H9 (cell line): ENCODE measurements at regions not wholly inside any gene's neighbourhood (a gene's known extent, or its start where the extent isn't known, plus 50 kb on each side); places are given as distances from the start of the nearest gene placed in this dataset.

ENCODE experiments used
- DNase-seq: peaks from one replicate; pipeline ENCODE4 v3.0.0-alpha.2; 2017
- H2AFZ ChIP-seq: one replicate; pipeline ENCODE4 v1.6.1; 2013; ENCODE audit warnings: mild to moderate bottlenecking, low read length, control low read depth, moderate library complexity
- H2AK5ac ChIP-seq: 2 replicates; pipeline ENCODE4 v1.6.1; 2013; ENCODE audit warnings: low read length, control low read depth, mixed read lengths; ENCODE audit not compliant: insufficient read length
- H2BK120ac ChIP-seq: one replicate; pipeline ENCODE4 v1.6.1; 2013; ENCODE audit warnings: low read depth, mild to moderate bottlenecking, low read length, control low read depth, inconsistent platforms; ENCODE audit not compliant: poor library complexity, severe bottlenecking
- H2BK12ac ChIP-seq: 2 replicates; pipeline ENCODE4 v1.6.1; 2013; ENCODE audit warnings: low read length, control low read depth, mixed read lengths, low read depth; ENCODE audit not compliant: insufficient read length
- H2BK15ac ChIP-seq: 2 replicates; pipeline ENCODE4 v1.6.1; 2013; ENCODE audit warnings: low read depth, low read length, control low read depth
- H2BK20ac ChIP-seq: one replicate; pipeline ENCODE4 v1.6.1; 2013; ENCODE audit warnings: low read depth, mild to moderate bottlenecking, low read length, control low read depth, inconsistent platforms; ENCODE audit not compliant: poor library complexity, severe bottlenecking
- H2BK5ac ChIP-seq: 2 replicates; pipeline ENCODE4 v1.6.1; 2013; ENCODE audit warnings: low read length, control low read depth, mixed read lengths; ENCODE audit not compliant: insufficient read length
- H3K14ac ChIP-seq: 2 replicates; pipeline ENCODE4 v1.6.1; 2013; ENCODE audit warnings: low read length, control low read depth; ENCODE audit not compliant: insufficient read depth
- H3K18ac ChIP-seq: 2 replicates; pipeline ENCODE4 v1.6.1; 2013; ENCODE audit warnings: low read depth, mild to moderate bottlenecking, mixed read lengths, low read length, control low read depth; ENCODE audit not compliant: insufficient read length
- H3K23ac ChIP-seq: 2 replicates; pipeline ENCODE4 v1.6.1; 2013; ENCODE audit warnings: low read length, control low read depth, mixed read lengths, low read depth; ENCODE audit not compliant: insufficient read length
- H3K23me2 ChIP-seq: 2 replicates; pipeline ENCODE4 v1.6.1; 2013; ENCODE audit warnings: low read depth, mild to moderate bottlenecking, mixed read lengths, low read length, control low read depth; ENCODE audit not compliant: insufficient read length, poor library complexity, severe bottlenecking
- H3K27ac ChIP-seq: 2 replicates; pipeline ENCODE4 v1.5.1; 2013; ENCODE audit warnings: low read length, control low read depth, mixed read lengths, low read depth; ENCODE audit not compliant: insufficient read length
- H3K27me3 ChIP-seq: 2 replicates; pipeline ENCODE4 v1.6.1; 2013; ENCODE audit warnings: low read length, control low read depth, inconsistent platforms; ENCODE audit not compliant: insufficient read depth
- H3K4ac ChIP-seq: 2 replicates; pipeline ENCODE4 v1.6.1; 2013; ENCODE audit warnings: low read depth, mild to moderate bottlenecking, control low read depth, inconsistent platforms, low read length, moderate library complexity
- H3K4me1 ChIP-seq: 2 replicates; pipeline ENCODE4 v1.6.1; 2013; ENCODE audit warnings: low read length, control low read depth, inconsistent platforms; ENCODE audit not compliant: insufficient read depth
- H3K4me2 ChIP-seq: 2 replicates; pipeline ENCODE4 v1.6.1; 2013; ENCODE audit warnings: low read length, control low read depth, mixed read lengths; ENCODE audit not compliant: insufficient read length, insufficient read depth
- H3K56ac ChIP-seq: 2 replicates; pipeline ENCODE4 v1.6.1; 2013; ENCODE audit warnings: low read depth, mild to moderate bottlenecking, mixed read lengths, low read length, control low read depth; ENCODE audit not compliant: insufficient read length
- H3K79me1 ChIP-seq: 2 replicates; pipeline ENCODE4 v1.6.1; 2013; ENCODE audit warnings: low read depth, mild to moderate bottlenecking, moderate library complexity, low read length, control low read depth, inconsistent platforms; ENCODE audit not compliant: insufficient read depth, poor library complexity, severe bottlenecking
- H3K79me2 ChIP-seq: 2 replicates; pipeline ENCODE4 v1.6.1; 2013; ENCODE audit warnings: low read length, control low read depth, inconsistent platforms; ENCODE audit not compliant: insufficient read depth
- H3K9ac ChIP-seq: 2 replicates; pipeline ENCODE4 v1.6.1; 2013; ENCODE audit warnings: low read length, control low read depth, mixed read lengths; ENCODE audit not compliant: insufficient read length; ENCODE audit errors: extremely low read depth
- H3K9me3 ChIP-seq: one replicate; pipeline ENCODE4 v1.6.1; 2013; ENCODE audit warnings: low read depth, low read length, inconsistent platforms; ENCODE audit not compliant: control insufficient read depth
- H3T11ph ChIP-seq: one replicate; pipeline ENCODE4 v1.6.1; 2013; ENCODE audit warnings: mild to moderate bottlenecking, low read length, control low read depth, inconsistent platforms
- H4K20me1 ChIP-seq: one replicate; pipeline ENCODE4 v1.6.1; 2013; ENCODE audit not compliant: control insufficient read depth, insufficient read length, insufficient read depth
- H4K5ac ChIP-seq: 2 replicates; pipeline ENCODE4 v1.6.1; 2013; ENCODE audit warnings: low read depth, mild to moderate bottlenecking, mixed read lengths, low read length, control low read depth; ENCODE audit not compliant: insufficient read length
- H4K8ac ChIP-seq: replicated peaks from 2 replicates; pipeline ENCODE4 v1.6.1; 2013; ENCODE audit warnings: low read length, control low read depth, mixed read lengths, low read depth; ENCODE audit not compliant: insufficient read length
- H4K91ac ChIP-seq: 2 replicates; pipeline ENCODE4 v1.6.1; 2013; ENCODE audit warnings: low read depth, mild to moderate bottlenecking, moderate library complexity, mixed read lengths, low read length, control low read depth; ENCODE audit not compliant: insufficient read length
- H3K27ac Mint-ChIP-seq, 3 experiments: 2 replicates in 2 of 3; 3 replicates in 1 of 3; pipeline ENCODE4 v1.8.0; 2020 to 2021; ENCODE audit warnings: mixed read lengths in 3 of 3, mild to moderate bottlenecking in 1 of 3, moderate library complexity in 1 of 3
- H3K27me3 Mint-ChIP-seq: 2 replicates; pipeline ENCODE4 v1.8.0; 2021; ENCODE audit warnings: low read depth, mild to moderate bottlenecking, moderate library complexity, mixed read lengths
- H3K36me3 Mint-ChIP-seq, 3 experiments: 2 replicates in 2 of 3; 3 replicates in 1 of 3; pipeline ENCODE4 v1.8.0; 2020 to 2021; ENCODE audit warnings: low read depth in 3 of 3, mixed read lengths in 3 of 3; ENCODE audit not compliant: insufficient read depth in 1 of 3
- H3K4me1 Mint-ChIP-seq, 2 experiments: 2 replicates each; pipeline ENCODE4 v1.8.0; 2020; ENCODE audit warnings: mixed read lengths in 2 of 2
- H3K4me3 Mint-ChIP-seq, 2 experiments: 2 replicates in 1 of 2; 3 replicates in 1 of 2; pipeline ENCODE4 v1.8.0; 2020 to 2021; ENCODE audit warnings: mild to moderate bottlenecking in 2 of 2, mixed read lengths in 2 of 2, moderate library complexity in 1 of 2
- H3K9me3 Mint-ChIP-seq, 2 experiments: 2 replicates in 1 of 2; 3 replicates in 1 of 2; pipeline ENCODE4 v1.8.0; 2020; ENCODE audit warnings: mild to moderate bottlenecking in 2 of 2, mixed read lengths in 2 of 2, moderate library complexity in 1 of 2
- CTCF ChIP-seq: fragments of 200-600 bp; sonication (generic); conservative IDR thresholded peaks from 3 replicates; pipeline ENCODE4 v1.8.0; 2021; ENCODE audit warnings: antibody characterized with exemption, mild to moderate bottlenecking
- WGBS: extraction: QIAGEN DNeasy Blood & Tissue Kit; methylation state at CpG from one replicate; pipeline ENCODE4 v1.1.7; 2013; ENCODE audit warnings: missing lambda C conversion rate, low lambda C conversion rate, mixed read lengths; ENCODE audit not compliant: insufficient read length; ENCODE audit errors: extremely low coverage; 5-methylcytosine and 5-hydroxymethylcytosine counted together

- H3K4me3 Mint-ChIP-seq = no peak overlapping the region
- no peak overlapping the region for H3K27ac Mint-ChIP-seq
- Histone ChIP-seq H3K56ac (no peak overlapping the region), H3K23me2 (no peaks in the 10 kb centered on the region), H4K91ac (no peak overlapping the region), H3K4ac (no peak overlapping the region), H3K4me1 (no peaks in the 10 kb centered on the region), H4K8ac (no peak overlapping the region), H2BK12ac (no peak overlapping the region), H3K23ac (no peak overlapping the region), H3K27me3 (no peaks in the 10 kb centered on the region), H2AK5ac (no peak overlapping the region), H3K79me1 (no peaks in the 10 kb centered on the region), H4K20me1 (no peaks in the 10 kb centered on the region), H3K79me2 (no peaks in the 10 kb centered on the region), H2AFZ (no peak overlapping the region), H3K27ac (no peak overlapping the region), H2BK120ac (no peak overlapping the region), H3T11ph (no peak overlapping the region), H3K4me2 (no peak overlapping the region), H4K5ac (no peak overlapping the region), H2BK20ac (no peak overlapping the region), H3K18ac (no peak overlapping the region), H2BK5ac (no peak overlapping the region), H3K9me3 (no peaks in the 10 kb centered on the region), H3K14ac (no peak overlapping the region), H2BK15ac (no peak overlapping the region), H3K9ac (no peak overlapping the region)
- no peaks in the 10 kb centered on the region for H3K4me1 Mint-ChIP-seq
- no peaks in the 10 kb centered on the region for H3K36me3 Mint-ChIP-seq
- WGBS = no CpG with 5 or more reads among the region's 5 CpGs
- no peaks in the 10 kb centered on the region for H3K27me3 Mint-ChIP-seq
- no peak for TF ChIP-seq CTCF
- no peak for DNase-seq
- H3K9me3 Mint-ChIP-seq = no peaks in the 10 kb centered on the region; a peak in 1 of 5 replicates
Measured at GRCh38 chr9:23493219-23493618, 332.8 kb downstream of the ELAVL2 start.
